ENCODE measurements at regions not wholly inside any gene's neighbourhood (a gene's known extent, or its start where the extent isn't known, plus 50 kb on each side); places are given as distances from the start of the nearest gene placed in this dataset.

GRCh38 chr11:23554002-23554401 lies 693.7 kb upstream of the CCDC179 start:
- no peak; the same call in 1 of the 2 replicates for TF ChIP-seq CTCF (IDR thresholded peaks at IDR 0.05; ENCODE audit: low read length)
- TF ChIP-seq EZH2 (optimal IDR thresholded peaks at IDR 0.05; ENCODE audit: low read depth, low read length) = no peak
- no peak for TF ChIP-seq EZH2phosphoT487 (IDR thresholded peaks at IDR 0.05; ENCODE audit: low read length)

Data from MM.1S (cell line).